ENCODE measurements at regions not wholly inside any gene's neighbourhood (a gene's known extent, or its start where the extent isn't known, plus 50 kb on each side); places are given as distances from the start of the nearest gene placed in this dataset.
A peak's percentile ranks its signal among the peaks of the same experiment; 100 is the strongest.

GRCh38 chr1:232748910-232749368, 56.3 kb upstream of the MAP10 start:
- H3K27ac Mint-ChIP-seq = no peak overlapping the region
- peaks cover 22% of the 10 kb centered on the region for H3K9me3 Mint-ChIP-seq
- Histone ChIP-seq H3F3A (ENCODE audit: low read depth) (no peaks in the 10 kb centered on the region), H3K79me2 (ENCODE audit: low read depth) (no peaks in the 10 kb centered on the region), H3K9ac (no peak overlapping the region), H3K9me3 (ENCODE audit: low read depth) (no peaks in the 10 kb centered on the region), H3K4me3 (no peak overlapping the region), H3K27ac (no peak overlapping the region), H3K36me3 (no peaks in the 10 kb centered on the region), H3K4me2 (no peak overlapping the region), H3K27me3 (no peaks in the 10 kb centered on the region), H4K20me1 (ENCODE audit: low read depth) (no peaks in the 10 kb centered on the region), H2AFZ (replicated peaks) (peak overlapping the region; percentile 59), H3K4me1 (peaks cover 22% of the 10 kb centered on the region)
- H3K4me3 Mint-ChIP-seq = no peak overlapping the region
- TF ChIP-seq CTCF (IDR thresholded peaks at IDR 0.05) (no peak), EZH2phosphoT487 (IDR thresholded peaks at IDR 0.05) (no peak), EZH2 (IDR thresholded peaks at IDR 0.05) (no peak)
- H3K4me1 Mint-ChIP-seq = no peaks in the 10 kb centered on the region
- peaks cover 8% of the 10 kb centered on the region for H3K36me3 Mint-ChIP-seq
- no peaks in the 10 kb centered on the region for H3K27me3 Mint-ChIP-seq (ENCODE audit: insufficient read depth, low read depth)
- DNase-seq (ENCODE audit: low spot score) = peak; percentile 27

- no peak overlapping the region for H2AFZ ChIP-seq (replicated peaks)
- no peaks in the 10 kb centered on the region for H3K27me3 Mint-ChIP-seq (ENCODE audit: insufficient read depth, low read depth)
- H3K4me1 ChIP-seq = peaks cover 22% of the 10 kb centered on the region
- H3K27me3 ChIP-seq = no peaks in the 10 kb centered on the region
- H3K36me3 ChIP-seq = no peaks in the 10 kb centered on the region
- no peaks in the 10 kb centered on the region for H3K9me3 ChIP-seq (ENCODE audit: low read depth)
- H3K27ac Mint-ChIP-seq = no peak overlapping the region
- no peaks in the 10 kb centered on the region for H4K20me1 ChIP-seq (ENCODE audit: low read depth)
- H3K4me3 Mint-ChIP-seq = no peak overlapping the region
- peaks cover 8% of the 10 kb centered on the region for H3K36me3 Mint-ChIP-seq
- H3K79me2 ChIP-seq (ENCODE audit: low read depth) = no peaks in the 10 kb centered on the region
- no peak overlapping the region for H3K9ac ChIP-seq
- peaks cover 17% of the 10 kb centered on the region for H3K9me3 Mint-ChIP-seq
- no peak overlapping the region for H3K4me3 ChIP-seq
- H3K27ac ChIP-seq = no peak overlapping the region
- no peak for TF ChIP-seq EZH2 (IDR thresholded peaks at IDR 0.05)
- TF ChIP-seq EZH2phosphoT487 (IDR thresholded peaks at IDR 0.05) = no peak
- TF ChIP-seq CTCF (IDR thresholded peaks at IDR 0.05) = no peak
- H3F3A ChIP-seq (ENCODE audit: low read depth) = peaks cover 20% of the 10 kb centered on the region
- H3K4me1 Mint-ChIP-seq = no peaks in the 10 kb centered on the region
- DNase-seq (ENCODE audit: low spot score) = no peak
- peak overlapping the region; percentile 24 for H3K4me2 ChIP-seq
These were observed 53.6 kb upstream of the MAP10 start for GRCh38 chr1:232751393-232752140.

- H4K20me1 ChIP-seq (ENCODE audit: low read depth) = no peaks in the 10 kb centered on the region
- H3K27ac ChIP-seq = no peak overlapping the region
- H3K79me2 ChIP-seq (ENCODE audit: low read depth) = no peaks in the 10 kb centered on the region
- no peak overlapping the region for H3K4me2 ChIP-seq
- H3K36me3 Mint-ChIP-seq = peaks cover 8% of the 10 kb centered on the region
- no peak overlapping the region for H3K4me3 Mint-ChIP-seq
- TF ChIP-seq EZH2 (IDR thresholded peaks at IDR 0.05) (no peak), EZH2phosphoT487 (IDR thresholded peaks at IDR 0.05) (no peak), CTCF (IDR thresholded peaks at IDR 0.05) (no peak)
- no peaks in the 10 kb centered on the region for H3K4me1 Mint-ChIP-seq
- peaks cover 28% of the 10 kb centered on the region for H3F3A ChIP-seq (ENCODE audit: low read depth)
- H3K4me3 ChIP-seq = no peak overlapping the region
- DNase-seq (ENCODE audit: low spot score) = no peak
- H3K9me3 ChIP-seq (ENCODE audit: low read depth) = no peaks in the 10 kb centered on the region
- no peak overlapping the region for H3K9ac ChIP-seq
- H2AFZ ChIP-seq (replicated peaks) = no peak overlapping the region
- H3K27ac Mint-ChIP-seq = no peak overlapping the region
- H3K4me1 ChIP-seq = peaks cover 22% of the 10 kb centered on the region
- no peaks in the 10 kb centered on the region for H3K27me3 Mint-ChIP-seq (ENCODE audit: insufficient read depth, low read depth)
- peaks cover 16% of the 10 kb centered on the region for H3K9me3 Mint-ChIP-seq
- no peaks in the 10 kb centered on the region for H3K27me3 ChIP-seq
- no peaks in the 10 kb centered on the region for H3K36me3 ChIP-seq
These were observed 52.9 kb upstream of the MAP10 start for GRCh38 chr1:232752365-232752764.

Data from neural progenitor cell (in vitro differentiated cells).